ENCODE measurements at regions not wholly inside any gene's neighbourhood (a gene's known extent, or its start where the extent isn't known, plus 50 kb on each side); places are given as distances from the start of the nearest gene placed in this dataset.
A peak's percentile ranks its signal among the peaks of the same experiment; 100 is the strongest.
"Not testable (repeated sequence)": the region's sequence is repeated elsewhere in the genome, so short reads cannot be mapped to it uniquely, and the experiment has no call there.

DNA sequence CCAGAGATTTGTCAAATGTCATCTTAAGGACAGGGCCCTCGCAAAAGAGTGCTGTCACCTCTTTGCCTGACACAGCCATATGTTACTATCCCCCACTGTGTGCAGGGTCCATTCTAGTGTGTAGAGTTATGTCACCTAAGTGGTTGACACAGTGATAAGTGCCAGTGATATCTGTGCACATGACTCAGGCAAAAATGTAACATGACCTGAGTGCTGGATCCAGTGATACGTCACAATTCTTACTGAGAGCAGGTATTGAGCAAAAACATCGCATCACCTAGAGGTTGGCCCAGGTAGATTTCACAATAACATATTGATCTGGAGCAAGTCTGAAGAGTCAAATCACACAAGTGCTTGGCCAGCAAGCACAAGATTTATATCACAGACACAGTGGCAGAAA is 100.5 kb upstream of the BPY2 start:
- not testable (repeated sequence) for H3K4me1 Mint-ChIP-seq; H3K27me3 Mint-ChIP-seq; H3K27ac Mint-ChIP-seq (ENCODE audit: low read depth); DNase-seq (ENCODE audit: low spot score in 2 of 2); H3K4me3 Mint-ChIP-seq; H3K9me3 Mint-ChIP-seq; H3K36me3 Mint-ChIP-seq (ENCODE audit: insufficient read depth); ATAC-seq (replicated peaks; ENCODE audit: extremely low read depth, poor library complexity, severe bottlenecking)

DNA sequence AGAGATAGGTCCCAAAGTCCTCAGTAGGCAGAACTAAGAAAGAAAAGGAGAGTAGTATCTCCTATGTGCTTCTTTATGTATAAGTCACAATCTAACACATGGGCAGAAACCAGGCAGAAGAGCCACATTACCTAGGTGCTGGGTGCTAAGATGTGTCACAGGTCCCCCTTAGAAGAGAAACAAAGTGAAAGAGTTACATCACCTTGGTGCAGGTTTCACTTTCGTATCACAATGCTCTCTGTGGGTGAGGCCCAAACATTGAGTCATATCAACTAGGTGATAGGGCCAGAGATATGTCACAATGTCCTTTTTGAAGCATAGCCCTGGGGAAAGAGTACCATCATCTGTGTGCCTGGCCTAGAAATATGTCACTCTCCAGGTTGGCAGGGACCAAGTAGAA is 96.1 kb upstream of the BPY2 start:
- not testable (repeated sequence) for DNase-seq (ENCODE audit: low spot score in 2 of 2); H3K4me3 Mint-ChIP-seq; H3K9me3 Mint-ChIP-seq; H3K4me1 Mint-ChIP-seq; H3K36me3 Mint-ChIP-seq (ENCODE audit: insufficient read depth); H3K27ac Mint-ChIP-seq (ENCODE audit: low read depth); H3K27me3 Mint-ChIP-seq
- peak; percentile 50 for ATAC-seq (replicated peaks; ENCODE audit: extremely low read depth, poor library complexity, severe bottlenecking)

DNA sequence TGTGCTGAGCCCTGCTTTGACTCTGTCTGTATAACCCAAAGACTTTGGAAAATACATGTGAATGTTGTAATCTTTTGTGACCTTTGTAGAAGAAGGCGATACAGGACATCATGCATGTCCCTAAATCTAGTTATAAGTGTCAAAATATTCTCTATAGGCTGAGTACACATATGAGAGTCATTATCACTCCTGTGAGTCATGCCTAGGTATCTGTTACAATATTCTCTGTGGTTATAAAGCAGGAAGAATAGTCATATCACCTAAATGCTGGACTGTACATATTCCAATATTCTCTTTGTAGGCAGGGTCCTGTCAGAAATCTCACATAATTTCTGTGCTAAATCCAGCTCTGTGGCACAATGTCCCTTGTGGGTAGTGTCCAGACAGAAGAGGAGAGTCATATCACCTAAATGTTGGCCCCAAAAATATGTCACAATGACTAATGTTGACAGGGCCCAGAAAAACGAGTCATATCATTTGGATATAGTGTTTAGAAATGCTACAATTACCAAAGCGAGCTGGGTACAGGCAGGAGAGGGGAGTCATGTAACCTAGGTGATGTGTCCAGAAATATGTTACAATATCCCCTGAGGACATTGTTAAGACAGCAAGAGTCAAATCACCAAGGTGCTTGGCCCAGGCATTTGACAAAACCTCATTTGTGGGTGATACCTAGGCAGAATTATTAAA is 80.4 kb upstream of the BPY2 start:
- H3K36me3 Mint-ChIP-seq (ENCODE audit: insufficient read depth); H3K27me3 Mint-ChIP-seq; H3K4me1 Mint-ChIP-seq; H3K27ac Mint-ChIP-seq (ENCODE audit: low read depth); H3K4me3 Mint-ChIP-seq; ATAC-seq (replicated peaks; ENCODE audit: extremely low read depth, poor library complexity, severe bottlenecking); H3K9me3 Mint-ChIP-seq; DNase-seq (ENCODE audit: low spot score in 2 of 2): not testable (repeated sequence)

GRCh38 chrY:22915069-22915468 is 69.0 kb upstream of the BPY2 start:
- H3K36me3 Mint-ChIP-seq (ENCODE audit: insufficient read depth); DNase-seq (ENCODE audit: low spot score in 2 of 2); H3K27ac Mint-ChIP-seq (ENCODE audit: low read depth); H3K27me3 Mint-ChIP-seq; H3K4me3 Mint-ChIP-seq; H3K4me1 Mint-ChIP-seq; H3K9me3 Mint-ChIP-seq; ATAC-seq (replicated peaks; ENCODE audit: extremely low read depth, poor library complexity, severe bottlenecking): not testable (repeated sequence)

DNA sequence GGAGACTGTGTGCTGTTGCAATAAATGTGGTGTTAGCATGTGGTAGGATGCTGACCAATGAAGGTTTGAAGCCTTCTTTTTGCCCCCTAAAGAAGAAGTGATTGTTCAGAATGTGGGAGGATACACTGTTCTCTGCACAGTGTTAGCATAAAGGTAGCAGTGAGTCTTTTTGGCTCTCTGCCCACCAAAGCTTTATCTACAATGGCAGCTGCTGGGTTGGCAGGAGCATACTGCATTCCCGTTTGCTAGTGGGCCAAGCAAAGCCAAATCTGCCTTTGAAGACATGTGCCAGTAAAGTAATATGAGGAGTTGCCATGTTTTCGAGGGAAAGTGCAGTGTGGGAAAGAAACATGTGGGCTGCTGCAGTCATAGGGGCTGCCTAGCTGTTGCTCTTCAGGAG is 56.4 kb upstream of the BPY2 start:
- not testable (repeated sequence) for H3K27ac Mint-ChIP-seq (ENCODE audit: low read depth)

GRCh38 chrY:22933454-22933853 is 50.6 kb upstream of the BPY2 start:
- DNase-seq (ENCODE audit: low spot score in 2 of 2); H3K36me3 Mint-ChIP-seq (ENCODE audit: insufficient read depth); H3K27me3 Mint-ChIP-seq; ATAC-seq (replicated peaks; ENCODE audit: extremely low read depth, poor library complexity, severe bottlenecking); H3K27ac Mint-ChIP-seq (ENCODE audit: low read depth); H3K4me3 Mint-ChIP-seq; H3K4me1 Mint-ChIP-seq; H3K9me3 Mint-ChIP-seq: not testable (repeated sequence)

More for the DNA sequence above, 56.4 kb upstream of the BPY2 start:
- not testable (repeated sequence) for ATAC-seq (replicated peaks; ENCODE audit: extremely low read depth, poor library complexity, severe bottlenecking); H3K36me3 Mint-ChIP-seq (ENCODE audit: insufficient read depth); H3K4me1 Mint-ChIP-seq; H3K9me3 Mint-ChIP-seq; H3K4me3 Mint-ChIP-seq; DNase-seq (ENCODE audit: low spot score in 2 of 2); H3K27me3 Mint-ChIP-seq

Measured in central memory CD8-positive, alpha-beta T cell (primary cell).